Pancreas (tissue), 10 donors: ENCODE measurements at regions not wholly inside any gene's neighbourhood (a gene's known extent, or its start where the extent isn't known, plus 50 kb on each side); places are given as distances from the start of the nearest gene placed in this dataset.

Experiments used
- ATAC-seq, 4 donors: fragments of 200-7000 bp; cut with Tn5 transposase; one replicate each; pipeline versions ENCODE4 v1.8.0 to v1.9.1; 2020; ENCODE audit warnings: mild to moderate bottlenecking in 4 of 4, moderate library complexity in 4 of 4
- DNase-seq, 6 donors: peaks; one replicate each; pipeline ENCODE4 v3.0.0-alpha.2; 2020
- FAIRE-seq: peaks from 2 replicates; lab custom pipeline; 2012; peaks lifted over from hg19 to GRCh38; lab: Jason Lieb, UNC
- H3K27ac ChIP-seq, 4 donors: fragments of 200-600 bp; sonication (generic); 1 replicate in 3 of 4; 2 replicates in 1 of 4; pipeline versions ENCODE4 v1.5.0 to v1.8.0; 2020
- H3K27me3 ChIP-seq, 4 donors: fragments of 200-600 bp; one replicate each; pipeline ENCODE4 v1.8.0; 2021
- H3K36me3 ChIP-seq, 3 donors: fragments of 200-600 bp; sonication (generic) in 1 of 3; one replicate each; pipeline versions ENCODE4 v1.5.0 to v1.8.0; 2020 to 2021
- H3K4me1 ChIP-seq, 3 donors: fragments of 200-600 bp; one replicate each; pipeline ENCODE4 v1.8.0; 2021
- H3K4me3 ChIP-seq, 4 donors: fragments of 200-600 bp; sonication (generic) in 2 of 4; one replicate each; pipeline versions ENCODE4 v1.5.0 to v1.8.0; 2020 to 2021
- H3K9me3 ChIP-seq, 4 donors: fragments of 200-600 bp; one replicate each; pipeline ENCODE4 v1.8.0; 2021
- WGBS, 2 donors: extraction: QIAGEN DNeasy Blood & Tissue Kit; methylation state at CpG; one replicate each; pipeline ENCODE4 v1.1.7; 2013; 5-methylcytosine and 5-hydroxymethylcytosine counted together
- intact Hi-C, 3 donors: fragments of 100-400 bp; cut with DNase I; formaldehyde crosslinking; loops; one replicate each; pipeline versions ENCODE4 v1.11.1 to v1.14.2; 2022
- TF ChIP-seq, protein P1 (sequence below), 4 donors: fragments of 200-600 bp; sonication (generic) in 3 of 4; IDR thresholded peaks; one replicate each; pipeline versions ENCODE4 v1.5.0 to v1.8.0; 2021; ENCODE audit warnings: antibody characterized with exemption in 4 of 4
- donor health status: healthy with polysubstance abuse.
- donor health status: DM: no; HTN: no; CAD: no; lungs with moderate emphysema.
- donor health status: DM: no; HTN: no; CAD: no.
- donor health status: control.
- donor health status: control.
- donor health status: Bipolar disorder and iron deficiency.
- donor health status: DM: yes; HTN: yes; CAD: no.
- donor health status: DM: no; HTN: no; CAD: no.
- donor health status: DM: no; HTN: no; CAD: no.
- donor health status: DM: yes; HTN: yes; CAD: no.

DNA sequence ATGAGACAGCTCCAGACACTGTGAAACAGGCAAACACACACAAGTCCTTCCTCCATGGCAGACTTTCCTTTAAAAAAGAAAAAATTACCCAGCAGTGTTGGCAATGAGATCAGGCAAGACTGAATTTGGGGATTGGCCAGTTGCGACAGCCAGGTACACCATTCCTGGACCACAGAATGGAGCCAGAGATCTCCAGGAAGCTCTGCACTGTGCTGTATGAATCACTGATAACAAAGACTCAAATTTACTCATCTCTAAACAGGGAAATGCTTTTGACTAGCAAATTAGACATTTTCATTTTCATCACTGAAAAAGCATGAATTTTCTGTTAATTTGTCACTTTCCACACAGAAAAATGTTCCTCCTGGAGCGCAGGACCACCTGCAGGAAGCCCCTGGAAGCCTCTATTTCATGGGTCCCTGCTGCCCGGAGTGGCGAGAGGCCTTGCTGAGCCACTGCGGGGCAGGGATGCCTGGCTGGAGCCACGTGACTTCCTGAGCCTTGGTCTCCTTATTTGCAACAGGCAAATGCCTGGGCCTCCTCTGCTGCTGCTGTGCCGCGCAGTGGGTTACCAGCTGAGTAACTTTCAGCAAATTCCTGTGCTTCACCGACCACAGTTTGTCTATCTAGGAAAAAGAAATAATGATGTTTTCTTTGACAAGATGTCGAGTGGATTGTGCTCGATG, 185.9 kb upstream of the ZNF618 start:
- FAIRE-seq (no peak), DNase-seq (no peak), ATAC-seq (no peak)
- H3K9me3 ChIP-seq, result no peaks in the 10 kb centered on the region
- no peaks in the 10 kb centered on the region for H3K27me3 ChIP-seq
- H3K4me3 ChIP-seq, result no peak overlapping the region
- intact Hi-C loops, result no loop called here
- WGBS, 2 donors, result 80 to 85% methylated on average over 11 of the region's 11 CpGs
- no peaks in the 10 kb centered on the region for H3K36me3 ChIP-seq
- no peak overlapping the region for H3K27ac ChIP-seq
- TF ChIP-seq, protein P1, sequence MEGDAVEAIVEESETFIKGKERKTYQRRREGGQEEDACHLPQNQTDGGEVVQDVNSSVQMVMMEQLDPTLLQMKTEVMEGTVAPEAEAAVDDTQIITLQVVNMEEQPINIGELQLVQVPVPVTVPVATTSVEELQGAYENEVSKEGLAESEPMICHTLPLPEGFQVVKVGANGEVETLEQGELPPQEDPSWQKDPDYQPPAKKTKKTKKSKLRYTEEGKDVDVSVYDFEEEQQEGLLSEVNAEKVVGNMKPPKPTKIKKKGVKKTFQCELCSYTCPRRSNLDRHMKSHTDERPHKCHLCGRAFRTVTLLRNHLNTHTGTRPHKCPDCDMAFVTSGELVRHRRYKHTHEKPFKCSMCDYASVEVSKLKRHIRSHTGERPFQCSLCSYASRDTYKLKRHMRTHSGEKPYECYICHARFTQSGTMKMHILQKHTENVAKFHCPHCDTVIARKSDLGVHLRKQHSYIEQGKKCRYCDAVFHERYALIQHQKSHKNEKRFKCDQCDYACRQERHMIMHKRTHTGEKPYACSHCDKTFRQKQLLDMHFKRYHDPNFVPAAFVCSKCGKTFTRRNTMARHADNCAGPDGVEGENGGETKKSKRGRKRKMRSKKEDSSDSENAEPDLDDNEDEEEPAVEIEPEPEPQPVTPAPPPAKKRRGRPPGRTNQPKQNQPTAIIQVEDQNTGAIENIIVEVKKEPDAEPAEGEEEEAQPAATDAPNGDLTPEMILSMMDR (IDR thresholded peaks at IDR 0.05), result no peak
- no peaks in the 10 kb centered on the region for H3K4me1 ChIP-seq

DNA sequence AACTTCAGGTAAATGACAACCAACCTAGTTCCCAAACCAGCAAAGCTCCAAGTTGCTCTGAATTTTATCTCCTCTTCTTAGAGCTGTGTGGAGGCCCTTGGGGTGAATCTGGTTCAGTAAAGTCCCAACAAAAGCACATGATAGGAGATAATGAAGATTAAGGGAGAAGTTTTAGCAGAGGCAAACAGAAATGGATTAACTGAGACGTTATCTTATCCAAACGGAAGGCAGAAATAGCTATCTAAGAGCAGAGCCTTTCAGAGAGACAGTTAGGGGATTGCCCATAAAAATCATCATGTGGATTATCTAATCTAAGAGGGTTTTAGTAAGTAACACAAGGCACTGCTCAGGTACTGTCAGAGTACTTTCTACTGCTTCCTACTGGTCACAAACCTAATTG, 183.9 kb upstream of the ZNF618 start:
- ATAC-seq (no peak), FAIRE-seq (no peak), DNase-seq (no peak)
- intact Hi-C loops, result no loop called here
- no peak overlapping the region for H3K4me3 ChIP-seq
- no peaks in the 10 kb centered on the region for H3K27me3 ChIP-seq
- no peaks in the 10 kb centered on the region for H3K36me3 ChIP-seq
- no peak overlapping the region for H3K27ac ChIP-seq
- no peaks in the 10 kb centered on the region for H3K9me3 ChIP-seq
- WGBS, 2 donors, result 35 to 63% methylated on average over 2 of the region's 2 CpGs
- TF ChIP-seq, protein P1 (IDR thresholded peaks at IDR 0.05), result no peak
- H3K4me1 ChIP-seq, result no peaks in the 10 kb centered on the region

DNA sequence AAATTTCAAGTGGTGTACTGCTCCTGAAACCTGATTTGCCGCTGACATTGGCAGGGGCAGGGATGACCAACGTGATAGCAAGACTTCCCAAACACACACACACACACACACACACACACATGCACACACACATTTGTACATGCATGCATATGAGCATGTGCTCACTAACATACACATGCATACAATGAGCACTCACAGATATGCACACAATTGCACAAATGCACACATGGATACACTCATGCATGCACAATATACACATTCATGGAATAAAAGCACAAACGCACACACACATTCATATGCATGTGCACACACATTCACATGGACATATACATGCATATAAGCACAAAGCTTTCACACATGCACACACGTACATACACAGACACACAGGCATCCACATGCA, 181.2 kb upstream of the ZNF618 start:
- H3K4me1 ChIP-seq, result no peaks in the 10 kb centered on the region
- TF ChIP-seq, protein P1 (IDR thresholded peaks at IDR 0.05), result no peak
- FAIRE-seq (no peak), DNase-seq (no peak), ATAC-seq (no peak)
- H3K27ac ChIP-seq, result no peak overlapping the region
- no peak overlapping the region for H3K4me3 ChIP-seq
- H3K36me3 ChIP-seq, result no peaks in the 10 kb centered on the region
- 75 to 86% methylated on average over 4 of the region's 4 CpGs for whole genome bisulfite sequencing, 2 donors
- intact Hi-C loops, result no loop called here
- no peaks in the 10 kb centered on the region for H3K9me3 ChIP-seq
- no peaks in the 10 kb centered on the region for H3K27me3 ChIP-seq

GRCh38 chr9:113695440-113695851, 180.7 kb upstream of the ZNF618 start:
- no peak for FAIRE-seq
- ATAC-seq, result no peak

GRCh38 chr9:113695901-113696300, 180.2 kb upstream of the ZNF618 start:
- no peak for ATAC-seq
- intact Hi-C loops, result no loop called here

More at GRCh38 chr9:113695440-113695851, 180.7 kb upstream of the ZNF618 start:
- TF ChIP-seq, protein P1 (IDR thresholded peaks at IDR 0.05), result no peak
- no peak overlapping the region for H3K4me3 ChIP-seq
- no peak for DNase-seq
- H3K27ac ChIP-seq, result no peak overlapping the region
- no peaks in the 10 kb centered on the region for H3K9me3 ChIP-seq
- intact Hi-C loops, result no loop called here
- no peaks in the 10 kb centered on the region for H3K4me1 ChIP-seq
- WGBS, 2 donors, result 83 to 86% methylated on average over 2 of the region's 2 CpGs
- H3K36me3 ChIP-seq, result no peaks in the 10 kb centered on the region
- H3K27me3 ChIP-seq, result no peaks in the 10 kb centered on the region

More at GRCh38 chr9:113695901-113696300, 180.2 kb upstream of the ZNF618 start:
- Histone ChIP-seq H3K9me3 (no peaks in the 10 kb centered on the region), H3K27me3 (no peaks in the 10 kb centered on the region), H3K4me3 (no peak overlapping the region), H3K27ac (no peak overlapping the region), H3K36me3 (no peaks in the 10 kb centered on the region), H3K4me1 (no peaks in the 10 kb centered on the region)
- TF ChIP-seq, protein P1 (IDR thresholded peaks at IDR 0.05), result no peak
- no peak for FAIRE-seq
- no peak for DNase-seq
- 66 to 73% methylated on average over 2 of the region's 2 CpGs for WGBS, 2 donors
